ENCODE measurements at regions not wholly inside any gene's neighbourhood (a gene's known extent, or its start where the extent isn't known, plus 50 kb on each side); places are given as distances from the start of the nearest gene placed in this dataset.

DNA sequence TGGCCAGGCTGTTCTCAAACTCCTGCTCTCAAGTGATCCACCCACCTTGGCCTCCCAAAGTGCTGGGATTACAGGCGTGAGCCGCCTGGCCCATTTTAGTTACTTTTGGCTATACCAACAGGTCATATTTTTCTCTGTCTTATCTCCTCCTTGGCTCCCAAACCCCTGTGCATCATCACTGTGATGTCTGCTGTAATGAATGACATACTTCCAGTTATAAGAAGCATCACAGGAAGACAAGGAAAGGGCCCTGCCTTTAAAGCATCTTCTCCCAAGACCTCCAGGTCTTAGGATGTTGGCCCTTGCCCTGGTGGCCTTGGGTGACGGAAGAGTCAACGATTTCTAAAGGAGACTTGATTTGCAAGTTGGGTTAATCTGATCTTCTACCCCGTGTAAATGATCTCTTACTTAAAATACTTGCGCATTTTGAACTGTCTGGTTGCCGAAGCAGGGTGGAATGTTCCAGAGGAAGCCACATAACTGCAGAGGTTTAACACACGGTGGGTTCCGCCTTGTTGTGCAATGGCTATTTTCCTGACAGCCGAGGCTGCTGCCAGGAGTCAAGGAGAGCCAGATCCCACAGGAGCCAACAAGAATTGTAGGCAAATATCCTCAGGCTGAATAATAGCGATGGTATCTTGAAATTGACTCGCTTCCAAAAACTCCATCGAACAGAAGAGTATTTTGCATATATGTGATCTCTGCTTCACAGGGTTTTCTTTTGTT lies 55.7 kb upstream of the PLXNC1 start:
- TF ChIP-seq CTCF (conservative IDR thresholded peaks at IDR 0.05; ENCODE audit: low read length) (no peak), EZH2phosphoT487 (IDR thresholded peaks at IDR 0.05; ENCODE audit: borderline replicate concordance) (no peak)

DNA sequence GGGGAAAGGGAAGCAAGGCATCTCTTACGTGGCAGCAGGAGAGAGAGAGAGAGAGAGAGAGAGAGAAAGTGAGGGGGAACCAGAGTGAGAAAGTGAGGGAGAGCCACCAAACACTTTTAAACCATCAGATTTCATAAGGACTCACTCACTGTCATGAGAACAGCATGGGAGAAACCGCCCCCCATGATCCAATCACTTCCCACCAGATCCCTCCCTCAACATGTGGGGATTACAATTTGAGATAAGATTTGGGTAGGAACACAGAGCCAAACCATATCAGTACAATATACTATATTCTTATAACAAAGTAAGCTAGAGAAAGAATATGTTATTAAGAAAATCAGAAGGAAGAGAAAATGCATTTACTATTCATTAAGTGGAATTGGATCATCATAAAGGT lies 53.7 kb upstream of the PLXNC1 start:
- H3K4me3 ChIP-seq (ENCODE audit: low read length, poor library complexity, severe bottlenecking), result no peak overlapping the region
- no peaks in the 10 kb centered on the region for H3K27me3 ChIP-seq (ENCODE audit: insufficient read depth, low read length, poor library complexity, severe bottlenecking)
- H3K4me2 ChIP-seq (ENCODE audit: low read depth, low read length, poor library complexity, severe bottlenecking), result no peak overlapping the region
- H2AFZ ChIP-seq (ENCODE audit: low read length), result no peak overlapping the region
- H3K9me2 ChIP-seq (replicated peaks; ENCODE audit: low read depth, low read length), result no peaks in the 10 kb centered on the region
- H3K36me3 ChIP-seq (ENCODE audit: insufficient read depth, low read length), result no peaks in the 10 kb centered on the region
- H3K4me1 ChIP-seq (ENCODE audit: insufficient read depth, low read length, poor library complexity, severe bottlenecking), result peaks cover 8% of the 10 kb centered on the region
- H3K9ac ChIP-seq (ENCODE audit: low read depth, low read length, poor library complexity, severe bottlenecking), result no peak overlapping the region
- TF ChIP-seq CTCF (conservative IDR thresholded peaks at IDR 0.05; ENCODE audit: low read length) (no peak), EZH2phosphoT487 (IDR thresholded peaks at IDR 0.05; ENCODE audit: borderline replicate concordance) (no peak)
- no peaks in the 10 kb centered on the region for H3K9me3 ChIP-seq (ENCODE audit: insufficient read depth, low read depth, low read length)
- no peaks in the 10 kb centered on the region for H4K20me1 ChIP-seq (ENCODE audit: insufficient read depth, low read length, poor library complexity, severe bottlenecking)
- H3K79me2 ChIP-seq (ENCODE audit: insufficient read depth, low read length), result no peaks in the 10 kb centered on the region
- H3F3A ChIP-seq (ENCODE audit: low read depth), result no peaks in the 10 kb centered on the region

More for the DNA sequence above, 55.7 kb upstream of the PLXNC1 start:
- Histone ChIP-seq H2AFZ (ENCODE audit: low read length) (no peak overlapping the region), H3K9me3 (ENCODE audit: insufficient read depth, low read depth, low read length) (no peaks in the 10 kb centered on the region), H3F3A (ENCODE audit: low read depth) (no peaks in the 10 kb centered on the region), H3K9me2 (replicated peaks; ENCODE audit: low read depth, low read length) (no peaks in the 10 kb centered on the region), H4K20me1 (ENCODE audit: insufficient read depth, low read length, poor library complexity, severe bottlenecking) (no peaks in the 10 kb centered on the region), H3K4me3 (ENCODE audit: low read length, poor library complexity, severe bottlenecking) (no peak overlapping the region), H3K36me3 (ENCODE audit: insufficient read depth, low read length) (no peaks in the 10 kb centered on the region), H3K9ac (ENCODE audit: low read depth, low read length, poor library complexity, severe bottlenecking) (no peak overlapping the region), H3K79me2 (ENCODE audit: insufficient read depth, low read length) (no peaks in the 10 kb centered on the region), H3K4me2 (ENCODE audit: low read depth, low read length, poor library complexity, severe bottlenecking) (no peak overlapping the region), H3K4me1 (ENCODE audit: insufficient read depth, low read length, poor library complexity, severe bottlenecking) (no peaks in the 10 kb centered on the region), H3K27me3 (ENCODE audit: insufficient read depth, low read length, poor library complexity, severe bottlenecking) (no peaks in the 10 kb centered on the region)

GRCh38 chr12:94095618-94096017 lies 52.8 kb upstream of the PLXNC1 start:
- no peaks in the 10 kb centered on the region for H4K20me1 ChIP-seq (ENCODE audit: insufficient read depth, low read length, poor library complexity, severe bottlenecking)
- H3K79me2 ChIP-seq (ENCODE audit: insufficient read depth, low read length), result no peaks in the 10 kb centered on the region
- peaks cover 16% of the 10 kb centered on the region for H3K4me1 ChIP-seq (ENCODE audit: insufficient read depth, low read length, poor library complexity, severe bottlenecking)
- H3K9ac ChIP-seq (ENCODE audit: low read depth, low read length, poor library complexity, severe bottlenecking), result no peak overlapping the region
- no peaks in the 10 kb centered on the region for H3K9me3 ChIP-seq (ENCODE audit: insufficient read depth, low read depth, low read length)
- no peak overlapping the region for H3K4me3 ChIP-seq (ENCODE audit: low read length, poor library complexity, severe bottlenecking)
- H3K4me2 ChIP-seq (ENCODE audit: low read depth, low read length, poor library complexity, severe bottlenecking), result no peak overlapping the region
- no peak overlapping the region for H2AFZ ChIP-seq (ENCODE audit: low read length)
- H3K9me2 ChIP-seq (replicated peaks; ENCODE audit: low read depth, low read length), result no peaks in the 10 kb centered on the region
- no peaks in the 10 kb centered on the region for H3K27me3 ChIP-seq (ENCODE audit: insufficient read depth, low read length, poor library complexity, severe bottlenecking)
- TF ChIP-seq EZH2phosphoT487 (IDR thresholded peaks at IDR 0.05; ENCODE audit: borderline replicate concordance) (no peak), CTCF (conservative IDR thresholded peaks at IDR 0.05; ENCODE audit: low read length) (no peak)
- H3F3A ChIP-seq (ENCODE audit: low read depth), result 0 out of 2 replicates have a peak, but pooled peaks cover 3% of the 10 kb centered on the region
- no peaks in the 10 kb centered on the region for H3K36me3 ChIP-seq (ENCODE audit: insufficient read depth, low read length)

Data from Loucy (cell line).